ENCODE measurements at regions not wholly inside any gene's neighbourhood (a gene's known extent, or its start where the extent isn't known, plus 50 kb on each side); places are given as distances from the start of the nearest gene placed in this dataset.

DNA sequence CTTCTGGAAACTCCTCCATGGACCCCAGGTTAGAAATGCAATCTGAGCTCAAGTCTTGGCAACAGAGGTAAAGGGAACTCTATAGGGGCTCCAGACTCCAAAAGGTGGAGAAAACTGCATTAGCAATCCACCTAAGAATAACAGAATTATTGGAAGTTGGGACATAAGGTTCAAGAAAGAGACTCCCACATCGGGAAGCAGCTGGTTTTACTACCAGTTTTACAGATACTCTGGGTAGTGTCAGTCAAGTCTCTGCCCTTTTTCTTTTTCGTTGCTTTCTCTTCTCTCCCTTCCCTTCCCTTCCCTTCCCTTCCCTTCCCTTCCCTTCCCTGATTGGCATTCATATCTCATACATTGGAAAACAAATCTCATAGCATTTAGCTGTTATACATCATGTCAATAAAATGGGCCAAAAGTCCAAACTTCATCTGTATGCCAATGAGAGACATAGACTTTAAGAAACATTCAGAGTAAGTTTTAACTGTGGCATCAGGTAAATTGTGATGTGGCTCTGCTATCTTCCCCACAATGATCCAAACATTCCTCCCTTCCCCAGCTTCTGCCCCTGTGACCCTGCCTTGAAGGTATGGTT lies 166.7 kb downstream of the KCNE4 start:
- no peak overlapping the region for H3K4me3 ChIP-seq
- TF ChIP-seq CTCF (IDR thresholded peaks at IDR 0.05), result no peak
- no peak for DNase-seq (ENCODE audit: low spot score)

DNA sequence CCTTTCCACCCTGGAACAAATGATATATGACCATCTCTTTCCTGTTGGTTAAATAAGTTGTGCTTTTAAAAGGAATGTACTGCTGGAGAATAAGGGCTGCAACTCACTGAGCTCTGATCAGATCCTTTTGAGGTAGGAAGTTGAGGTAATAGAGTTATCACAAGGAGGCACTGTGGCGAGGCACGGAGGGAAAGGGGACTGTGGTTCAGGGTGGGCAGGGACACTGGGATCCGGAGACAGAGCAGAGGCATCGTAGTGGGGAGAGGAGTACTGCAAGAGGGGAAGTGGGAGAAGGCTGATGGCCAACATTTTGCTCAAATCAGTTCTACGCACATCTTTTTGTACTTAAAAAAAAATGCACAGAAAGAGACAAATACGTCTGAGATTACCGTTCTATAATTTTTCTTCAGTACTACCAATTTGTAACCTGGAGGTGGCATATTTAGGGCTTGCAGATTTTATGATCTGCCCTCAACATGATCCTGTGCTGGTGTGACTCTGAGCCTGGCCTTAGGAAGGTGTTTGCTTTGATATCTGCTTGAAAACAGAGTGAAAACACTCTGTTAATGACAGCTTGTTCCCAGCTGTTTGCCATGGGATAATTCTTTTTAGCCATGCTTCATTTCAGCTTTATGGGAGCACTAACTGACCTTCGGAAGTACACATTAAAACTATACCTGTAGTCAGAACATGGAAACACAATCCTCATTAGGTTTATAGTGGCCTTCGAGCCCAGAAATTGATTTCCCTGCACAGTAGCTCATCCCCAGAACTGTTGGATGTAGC lies 168.1 kb downstream of the KCNE4 start:
- Histone ChIP-seq H3K27me3 (replicated peaks; ENCODE audit: insufficient read depth) (no peaks in the 10 kb centered on the region), H3K9me3 (no peaks in the 10 kb centered on the region), H3K4me1 (ENCODE audit: control insufficient read depth in 1 of 2, low read depth in 2 of 2) (peaks cover 3 to 6% of the 10 kb centered on the region in 2 donors), H3K27ac (no peak overlapping the region), H3K36me3 (no peaks in the 10 kb centered on the region), H3K4me3 (no peak overlapping the region)
- ATAC-seq (ENCODE audit: insufficient number of reproducible peaks, low FRiP score, low read depth), result no peak
- DNase-seq (ENCODE audit: low spot score), result no peak
- TF ChIP-seq CTCF (IDR thresholded peaks at IDR 0.05), result no peak

More for the DNA sequence above, 166.7 kb downstream of the KCNE4 start:
- Histone ChIP-seq H3K9me3 (no peaks in the 10 kb centered on the region), H3K27me3 (replicated peaks; ENCODE audit: insufficient read depth) (no peaks in the 10 kb centered on the region), H3K27ac (no peak overlapping the region), H3K4me1 (ENCODE audit: control insufficient read depth in 1 of 2, low read depth in 2 of 2) (peaks cover 3 to 12% of the 10 kb centered on the region in 2 donors), H3K36me3 (no peaks in the 10 kb centered on the region)
- no peak for ATAC-seq (ENCODE audit: insufficient number of reproducible peaks, low FRiP score, low read depth)

GRCh38 chr2:223220658-223220925 lies 168.6 kb downstream of the KCNE4 start:
- no peak for TF ChIP-seq CTCF (IDR thresholded peaks at IDR 0.05)
- Histone ChIP-seq H3K36me3 (no peaks in the 10 kb centered on the region), H3K27me3 (replicated peaks; ENCODE audit: insufficient read depth) (no peaks in the 10 kb centered on the region), H3K9me3 (no peaks in the 10 kb centered on the region), H3K4me1 (ENCODE audit: control insufficient read depth in 1 of 2, low read depth in 2 of 2) (peaks cover under 1 to 3% of the 10 kb centered on the region in 2 donors), H3K27ac (no peak overlapping the region), H3K4me3 (no peak overlapping the region)
- DNase-seq (ENCODE audit: low spot score) (no peak), ATAC-seq (ENCODE audit: insufficient number of reproducible peaks, low FRiP score, low read depth) (no peak)

GRCh38 chr2:223221139-223221835 lies 169.3 kb downstream of the KCNE4 start:
- ATAC-seq (ENCODE audit: insufficient number of reproducible peaks, low FRiP score, low read depth), result no peak
- H3K4me1 ChIP-seq (ENCODE audit: control insufficient read depth in 1 of 2, low read depth in 2 of 2), result peaks cover 0 to 3% of the 10 kb centered on the region in 2 donors
- no peak overlapping the region for H3K27ac ChIP-seq
- TF ChIP-seq CTCF (IDR thresholded peaks at IDR 0.05), result no peak
- DNase-seq (ENCODE audit: low spot score), result no peak
- H3K4me3 ChIP-seq, result no peak overlapping the region
- no peaks in the 10 kb centered on the region for H3K27me3 ChIP-seq (replicated peaks; ENCODE audit: insufficient read depth)
- H3K9me3 ChIP-seq, result no peaks in the 10 kb centered on the region
- H3K36me3 ChIP-seq, result no peaks in the 10 kb centered on the region

GRCh38 chr2:223222397-223222796 lies 170.4 kb downstream of the KCNE4 start:
- Histone ChIP-seq H3K4me3 (no peak overlapping the region), H3K27ac (no peak overlapping the region), H3K36me3 (no peaks in the 10 kb centered on the region), H3K4me1 (ENCODE audit: control insufficient read depth in 1 of 2, low read depth in 2 of 2) (peaks cover 0 to 3% of the 10 kb centered on the region in 2 donors), H3K9me3 (no peaks in the 10 kb centered on the region), H3K27me3 (replicated peaks; ENCODE audit: insufficient read depth) (no peaks in the 10 kb centered on the region)
- ATAC-seq (ENCODE audit: insufficient number of reproducible peaks, low FRiP score, low read depth) (no peak), DNase-seq (ENCODE audit: low spot score) (no peak)
- no peak for TF ChIP-seq CTCF (IDR thresholded peaks at IDR 0.05)

Measured in thoracic aorta (tissue), 2 donors.